Upper lobe of left lung (tissue), 4 donors: ENCODE measurements at regions not wholly inside any gene's neighbourhood (a gene's known extent, or its start where the extent isn't known, plus 50 kb on each side); places are given as distances from the start of the nearest gene placed in this dataset.

Experiments
- CTCF ChIP-seq, 6 experiments: fragments of 450-650 bp in 4 of 6; fragments of 200-600 bp in 2 of 6; sonication (generic) in 2 of 6; IDR thresholded peaks; one replicate each; pipeline ENCODE4 v1.5.1; 2016 to 2019; ENCODE audit warnings: antibody characterized with exemption in 6 of 6
- EP300 ChIP-seq, 4 donors: sonication (generic); formaldehyde crosslinking; IDR thresholded peaks; one replicate each; pipeline ENCODE4 v1.5.1; 2017; ENCODE audit warnings: antibody characterized with exemption in 4 of 4, control low read depth in 2 of 4

- TF ChIP-seq CTCF (IDR thresholded peaks at IDR 0.05) (no peak), EP300 (IDR thresholded peaks at IDR 0.05) (no peak)
Measured at GRCh38 chr12:67074072-67074471, 195.1 kb upstream of the CAND1 start.
